K562 (cell line): ENCODE measurements at regions not wholly inside any gene's neighbourhood (a gene's known extent, or its start where the extent isn't known, plus 50 kb on each side); places are given as distances from the start of the nearest gene placed in this dataset.

Experiments
- CBX1 ChIP-seq: sonication (generic); IDR thresholded peaks from 2 replicates; pipeline ENCODE4 v1.6.1; 2016; ENCODE audit warnings: antibody characterized with exemption, low read depth, mild to moderate bottlenecking
- GABPB1 ChIP-seq: sonication (generic); formaldehyde crosslinking; IDR thresholded peaks from 2 replicates; pipeline ENCODE4 v1.8.0; 2022; ENCODE audit warnings: mild to moderate bottlenecking, missing genetic modification reagents
- HDAC1 ChIP-seq, 2 experiments: fragments of 450-650 bp; IDR thresholded peaks; 2 replicates each; pipeline ENCODE4 v1.6.1; 2016 to 2017; ENCODE audit warnings: inconsistent platforms in 1 of 2, mild to moderate bottlenecking in 1 of 2, moderate library complexity in 1 of 2
- HNRNPH1 ChIP-seq: fragments of 200-400 bp; formaldehyde crosslinking; optimal IDR thresholded peaks from 2 replicates; pipeline ENCODE3; 2017; ENCODE audit warnings: low read depth, mild to moderate bottlenecking, low read length, moderate library complexity
- KDM1A ChIP-seq, 2 experiments: fragments of 450-650 bp; IDR thresholded peaks; 2 replicates each; pipeline ENCODE4 v1.6.1; 2016; ENCODE audit warnings: mild to moderate bottlenecking in 2 of 2
- MIER1 ChIP-seq: fragments of 450-650 bp; IDR thresholded peaks from 2 replicates; pipeline ENCODE4 v1.6.1; 2016; ENCODE audit warnings: antibody characterized with exemption, mild to moderate bottlenecking, low read depth
- MNT ChIP-seq, 2 experiments: fragments of 450-650 bp; conservative IDR thresholded peaks; 2 replicates each; pipeline ENCODE4 v1.6.1; 2017; ENCODE audit warnings: mild to moderate bottlenecking in 2 of 2, moderate library complexity in 2 of 2
- RBM25 ChIP-seq: fragments of 200-400 bp; formaldehyde crosslinking; IDR thresholded peaks from 2 replicates; pipeline ENCODE4 v1.6.1; 2018; ENCODE audit warnings: low read length, low read depth, moderate library complexity; ENCODE audit not compliant: severe bottlenecking
- SPI1 ChIP-seq: IDR thresholded peaks from 2 replicates; pipeline ENCODE4 v1.6.1; 2011; ENCODE audit warnings: low read depth, low read length, control low read depth, borderline replicate concordance
- SRSF9 ChIP-seq: fragments of 200-400 bp; formaldehyde crosslinking; IDR thresholded peaks from 2 replicates; pipeline ENCODE4 v1.6.1; 2017; ENCODE audit warnings: low read depth, low read length, borderline replicate concordance
- ZBTB5 ChIP-seq: fragments of 450-650 bp; IDR thresholded peaks from 2 replicates; pipeline ENCODE4 v1.6.1; 2017; ENCODE audit warnings: antibody characterized with exemption

GRCh38 chr15:92818651-92819277 lies 81.4 kb upstream of the CHD2 start (continued):
- TF ChIP-seq HNRNPH1 (no peak), ZBTB5 (no peak), GABPB1 (CRISPR knock-in tag) (no peak), RBM25 (no peak), SPI1 (peak; percentile 33; the same call in 1 of the 2 replicates), HDAC1 (IDR thresholded peaks at IDR 0.05) (no peak), SRSF9 (no peak), MIER1 (0 out of 2 replicates have a peak, but pooled peaks have one; percentile 20), CBX1 (no peak), MNT (conservative IDR thresholded peaks at IDR 0.05) (no peak), KDM1A (IDR thresholded peaks at IDR 0.05) (no peak)
